GM03348 (cell line): ENCODE measurements at regions not wholly inside any gene's neighbourhood (a gene's known extent, or its start where the extent isn't known, plus 50 kb on each side); places are given as distances from the start of the nearest gene placed in this dataset.
"Not testable (repeated sequence)": the region's sequence is repeated elsewhere in the genome, so short reads cannot be mapped to it uniquely, and the experiment has no call there.

Experiments used
- DNase-seq: peaks from one replicate; pipeline ENCODE4 v3.0.0; 2012; ENCODE audit warnings: low spot score

- DNase-seq: no peak
These were observed 90.1 kb upstream of the PRR23C start for GRCh38 chr3:139134678-139135372.

- no peak for DNase-seq
These were observed 91.0 kb upstream of the PRR23C start for GRCh38 chr3:139135657-139136056.

GRCh38 chr3:139136469-139137202 is 91.9 kb upstream of the PRR23C start:
- DNase-seq: no peak

GRCh38 chr3:139140553-139140952 is 95.9 kb upstream of the PRR23C start:
- DNase-seq: no peak

- not testable (repeated sequence) for DNase-seq
These were observed 101.3 kb upstream of the PRR23C start for GRCh38 chr3:139145980-139146379.

- no peak for DNase-seq
These were observed 106.8 kb upstream of the PRR23C start for GRCh38 chr3:139151530-139151929.

- not testable (repeated sequence) for DNase-seq
These were observed 108.7 kb upstream of the PRR23C start for GRCh38 chr3:139153434-139153833.

GRCh38 chr3:139157161-139157932 is 112.7 kb upstream of the PRR23C start:
- DNase-seq: no peak

GRCh38 chr3:139159356-139159755 is 114.7 kb upstream of the PRR23C start:
- no peak for DNase-seq

- DNase-seq: peak; percentile 43
These were observed 128.8 kb upstream of the PRR23C start for GRCh38 chr3:139173372-139174108.

- DNase-seq: no peak
These were observed 135.8 kb upstream of the PRR23C start for GRCh38 chr3:139180489-139180888.

- no peak for DNase-seq
These were observed 137.5 kb upstream of the PRR23C start for GRCh38 chr3:139182143-139182542.

- no peak for DNase-seq
These were observed 137.9 kb upstream of the PRR23C start for GRCh38 chr3:139182598-139182997.

- no peak for DNase-seq
These were observed 140.8 kb upstream of the PRR23C start for GRCh38 chr3:139185527-139185926.

GRCh38 chr3:139187154-139187553 is 142.5 kb upstream of the PRR23C start:
- no peak for DNase-seq

GRCh38 chr3:139187648-139188047 is 143.0 kb upstream of the PRR23C start:
- DNase-seq: no peak

GRCh38 chr3:139189943-139190342 is 145.3 kb upstream of the PRR23C start:
- no peak for DNase-seq

- DNase-seq: not testable (repeated sequence)
These were observed 149.4 kb upstream of the MRPS22 start for GRCh38 chr3:139194421-139194820.

- DNase-seq: not testable (repeated sequence)
These were observed 147.7 kb upstream of the MRPS22 start for GRCh38 chr3:139196146-139196545.

- no peak for DNase-seq
These were observed 146.6 kb upstream of the MRPS22 start for GRCh38 chr3:139197251-139197650.

GRCh38 chr3:139198186-139198585 is 145.6 kb upstream of the MRPS22 start:
- peak; percentile 1 for DNase-seq

GRCh38 chr3:139198929-139199328 is 144.9 kb upstream of the MRPS22 start:
- peak; percentile 24 for DNase-seq
